HG02884 (cell line): ENCODE measurements at regions not wholly inside any gene's neighbourhood (a gene's known extent, or its start where the extent isn't known, plus 50 kb on each side); places are given as distances from the start of the nearest gene placed in this dataset.

Source experiments
- ATAC-seq: cut with Tn5 transposase; IDR thresholded peaks from one replicate; pipeline ENCODE4 v1.9.1; 2021; ENCODE audit warnings: mild to moderate bottlenecking, moderate library complexity; ENCODE audit not compliant: unreplicated experiment

- ATAC-seq: no peak
These were observed 62.7 kb downstream of the NPTX2 start for GRCh38 chr7:98679741-98680140.

GRCh38 chr7:98681511-98681910 is 64.4 kb downstream of the NPTX2 start:
- no peak for ATAC-seq

- no peak for ATAC-seq
These were observed 64.9 kb downstream of the NPTX2 start for GRCh38 chr7:98681951-98682350.

GRCh38 chr7:98683514-98683913 is 66.4 kb downstream of the NPTX2 start:
- ATAC-seq: no peak

GRCh38 chr7:98685541-98685940 is 68.5 kb downstream of the NPTX2 start:
- no peak for ATAC-seq

GRCh38 chr7:98686466-98687080 is 69.5 kb downstream of the NPTX2 start:
- no peak for ATAC-seq

GRCh38 chr7:98687111-98687751 is 70.1 kb downstream of the NPTX2 start:
- ATAC-seq: no peak

- no peak for ATAC-seq
These were observed 74.5 kb downstream of the NPTX2 start for GRCh38 chr7:98691619-98692018.

- ATAC-seq: no peak
These were observed 80.0 kb downstream of the NPTX2 start for GRCh38 chr7:98697083-98697482.

- ATAC-seq: no peak
These were observed 80.6 kb downstream of the NPTX2 start for GRCh38 chr7:98697485-98698240.

- ATAC-seq: no peak
These were observed 81.9 kb downstream of the NPTX2 start for GRCh38 chr7:98698976-98699375.

GRCh38 chr7:98700533-98700932 is 83.4 kb downstream of the NPTX2 start:
- ATAC-seq: no peak

- no peak for ATAC-seq
These were observed 84.3 kb downstream of the NPTX2 start for GRCh38 chr7:98701372-98701771.

- no peak for ATAC-seq
These were observed 84.9 kb downstream of the NPTX2 start for GRCh38 chr7:98702021-98702420.

- ATAC-seq: no peak
These were observed 86.8 kb downstream of the NPTX2 start for GRCh38 chr7:98703916-98704315.

- no peak for ATAC-seq
These were observed 88.5 kb downstream of the NPTX2 start for GRCh38 chr7:98705626-98706025.

- no peak for ATAC-seq
These were observed 90.0 kb downstream of the NPTX2 start for GRCh38 chr7:98707076-98707475.

- no peak for ATAC-seq
These were observed 94.9 kb downstream of the NPTX2 start for GRCh38 chr7:98711945-98712344.

- ATAC-seq: no peak
These were observed 96.2 kb downstream of the NPTX2 start for GRCh38 chr7:98713165-98713810.

- no peak for ATAC-seq
These were observed 102.3 kb downstream of the NPTX2 start for GRCh38 chr7:98719396-98719795.

- no peak for ATAC-seq
These were observed 105.3 kb downstream of the NPTX2 start for GRCh38 chr7:98722402-98722801.

- no peak for ATAC-seq
These were observed 107.5 kb downstream of the NPTX2 start for GRCh38 chr7:98724591-98724990.
